SJSA1 (cell line): ENCODE measurements at regions not wholly inside any gene's neighbourhood (a gene's known extent, or its start where the extent isn't known, plus 50 kb on each side); places are given as distances from the start of the nearest gene placed in this dataset.
"Not testable (repeated sequence)": the region's sequence is repeated elsewhere in the genome, so short reads cannot be mapped to it uniquely, and the experiment has no call there.

Source experiments
- DNase-seq, 2 experiments: peaks; one replicate each; pipeline ENCODE4 v3.0.0-alpha.2; 2015 to 2020; ENCODE audit warnings: low spot score in 2 of 2, low read depth in 1 of 2
- H3K27ac ChIP-seq: fragments of 250-450 bp; sonication (Bioruptor Pico); 2 replicates; pipeline ENCODE4 v1.5.1; 2020; ENCODE audit warnings: mild to moderate bottlenecking, moderate library complexity
- H3K27me3 ChIP-seq: fragments of 250-450 bp; sonication (Bioruptor Pico); replicated peaks from 2 replicates; pipeline ENCODE4 v1.5.1; 2020; ENCODE audit warnings: mild to moderate bottlenecking, moderate library complexity
- H3K36me3 ChIP-seq: fragments of 250-450 bp; sonication (Bioruptor Pico); 2 replicates; pipeline ENCODE4 v1.5.1; 2020; ENCODE audit warnings: mild to moderate bottlenecking
- H3K4me1 ChIP-seq: fragments of 250-450 bp; sonication (Bioruptor Pico); replicated peaks from 2 replicates; pipeline ENCODE4 v1.6.1; 2021; ENCODE audit warnings: mild to moderate bottlenecking
- H3K4me3 ChIP-seq: fragments of 250-450 bp; sonication (Bioruptor Pico); 2 replicates; pipeline ENCODE4 v1.5.1; 2020; ENCODE audit warnings: mild to moderate bottlenecking
- H3K9me3 ChIP-seq: fragments of 250-450 bp; sonication (Bioruptor Pico); replicated peaks from 2 replicates; pipeline ENCODE4 v1.5.1; 2020; ENCODE audit warnings: mild to moderate bottlenecking

DNA sequence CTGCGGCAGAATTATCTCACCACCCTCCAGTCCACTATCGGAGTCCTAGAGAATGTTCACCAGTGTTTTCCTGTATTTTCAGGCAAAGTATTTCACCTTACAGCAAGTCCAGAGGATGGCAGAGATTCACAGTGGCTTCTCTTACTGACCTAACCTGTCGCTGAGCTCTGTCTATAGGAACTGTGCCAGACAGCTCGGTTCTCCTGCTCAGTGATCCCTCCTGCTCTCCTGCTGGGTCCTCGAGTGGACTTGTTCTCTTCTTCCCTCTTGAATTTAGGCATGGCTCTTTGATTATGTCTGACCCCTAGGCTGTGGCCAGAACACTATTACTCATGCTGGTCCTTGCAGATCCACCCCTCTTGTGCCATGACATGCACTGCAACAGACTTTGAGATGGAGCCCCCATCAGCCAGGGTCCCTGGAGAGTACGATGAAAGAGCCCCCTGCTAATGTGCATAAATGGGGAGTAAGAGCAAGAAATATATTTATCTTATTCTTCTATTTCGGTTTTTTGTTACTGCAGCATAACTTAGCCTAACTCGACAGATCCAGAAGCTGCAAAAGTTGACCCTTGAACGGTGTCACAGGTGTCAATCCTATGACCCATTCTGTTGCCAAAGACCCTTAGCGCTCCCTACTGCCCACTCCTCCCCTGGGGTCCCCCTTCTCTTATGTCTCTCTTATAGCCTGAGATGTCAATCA, 439.4 kb downstream of the ZNF536 start:
- H3K27me3 ChIP-seq = no peaks in the 10 kb centered on the region
- H3K9me3 ChIP-seq = no peaks in the 10 kb centered on the region; the same call in 1 of the 2 replicates
- H3K27ac ChIP-seq = no peak overlapping the region
- no peaks in the 10 kb centered on the region for H3K4me1 ChIP-seq
- no peak for DNase-seq
- no peaks in the 10 kb centered on the region for H3K36me3 ChIP-seq
- H3K4me3 ChIP-seq = no peak overlapping the region

GRCh38 chr19:30810726-30811125, 438.5 kb downstream of the ZNF536 start:
- H3K27me3 ChIP-seq = no peaks in the 10 kb centered on the region
- no peaks in the 10 kb centered on the region; the same call in 1 of the 2 replicates for H3K9me3 ChIP-seq
- H3K36me3 ChIP-seq = no peaks in the 10 kb centered on the region
- no peak overlapping the region for H3K4me3 ChIP-seq
- no peak overlapping the region for H3K27ac ChIP-seq
- H3K4me1 ChIP-seq = no peaks in the 10 kb centered on the region
- DNase-seq = no peak

GRCh38 chr19:30807278-30807677, 435.1 kb downstream of the ZNF536 start:
- Histone ChIP-seq H3K27ac (no peak overlapping the region), H3K4me3 (no peak overlapping the region), H3K36me3 (no peaks in the 10 kb centered on the region), H3K27me3 (no peaks in the 10 kb centered on the region), H3K4me1 (no peaks in the 10 kb centered on the region), H3K9me3 (no peaks in the 10 kb centered on the region; the same call in 1 of the 2 replicates)
- no peak for DNase-seq

- Histone ChIP-seq H3K36me3 (no peaks in the 10 kb centered on the region), H3K9me3 (no peaks in the 10 kb centered on the region; the same call in 1 of the 2 replicates), H3K27me3 (no peaks in the 10 kb centered on the region), H3K4me3 (no peak overlapping the region), H3K27ac (no peak overlapping the region), H3K4me1 (no peaks in the 10 kb centered on the region)
- DNase-seq = no peak
Measured at GRCh38 chr19:30806311-30806710, 434.1 kb downstream of the ZNF536 start.

GRCh38 chr19:30804751-30805150, 432.6 kb downstream of the ZNF536 start:
- Histone ChIP-seq H3K4me1 (no peaks in the 10 kb centered on the region), H3K9me3 (no peaks in the 10 kb centered on the region; the same call in 1 of the 2 replicates), H3K36me3 (no peaks in the 10 kb centered on the region), H3K27me3 (no peaks in the 10 kb centered on the region), H3K27ac (no peak overlapping the region), H3K4me3 (no peak overlapping the region)
- DNase-seq = no peak

DNA sequence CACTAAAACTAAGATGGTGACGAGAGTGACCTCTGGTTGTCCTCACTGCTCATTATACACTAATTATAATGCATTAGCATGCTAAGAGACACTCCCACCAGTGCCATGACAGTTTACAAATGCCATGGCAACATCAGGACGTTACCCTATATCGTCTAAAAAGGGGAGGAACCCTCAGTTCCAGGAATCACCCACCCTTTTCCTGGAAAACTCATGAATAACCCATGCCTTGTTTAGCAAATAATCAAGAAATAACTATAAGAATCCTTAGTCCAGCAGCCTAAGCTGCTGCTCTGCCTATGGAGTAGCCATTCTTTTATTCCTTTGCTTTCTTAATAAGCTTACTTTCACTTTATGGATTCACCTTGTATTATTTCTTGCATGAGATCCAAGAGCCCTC, 432.1 kb downstream of the ZNF536 start:
- H3K27ac ChIP-seq, H3K4me3 ChIP-seq, DNase-seq, H3K9me3 ChIP-seq, H3K36me3 ChIP-seq, H3K4me1 ChIP-seq, H3K27me3 ChIP-seq: not testable (repeated sequence)

- H3K9me3 ChIP-seq = no peaks in the 10 kb centered on the region; the same call in 1 of the 2 replicates
- no peaks in the 10 kb centered on the region for H3K4me1 ChIP-seq
- H3K27ac ChIP-seq = no peak overlapping the region
- H3K36me3 ChIP-seq = no peaks in the 10 kb centered on the region
- no peaks in the 10 kb centered on the region for H3K27me3 ChIP-seq
- H3K4me3 ChIP-seq = no peak overlapping the region
- DNase-seq = no peak
Measured at GRCh38 chr19:30802424-30803013, 430.3 kb downstream of the ZNF536 start.

- Histone ChIP-seq H3K36me3 (no peaks in the 10 kb centered on the region), H3K4me1 (no peaks in the 10 kb centered on the region), H3K27me3 (no peaks in the 10 kb centered on the region), H3K4me3 (no peak overlapping the region), H3K27ac (no peak overlapping the region), H3K9me3 (no peaks in the 10 kb centered on the region)
- DNase-seq = no peak
Measured at GRCh38 chr19:30799865-30800755, 427.9 kb downstream of the ZNF536 start.

- no peak overlapping the region for H3K27ac ChIP-seq
Measured at GRCh38 chr19:30795727-30796126, 423.5 kb downstream of the ZNF536 start.

DNA sequence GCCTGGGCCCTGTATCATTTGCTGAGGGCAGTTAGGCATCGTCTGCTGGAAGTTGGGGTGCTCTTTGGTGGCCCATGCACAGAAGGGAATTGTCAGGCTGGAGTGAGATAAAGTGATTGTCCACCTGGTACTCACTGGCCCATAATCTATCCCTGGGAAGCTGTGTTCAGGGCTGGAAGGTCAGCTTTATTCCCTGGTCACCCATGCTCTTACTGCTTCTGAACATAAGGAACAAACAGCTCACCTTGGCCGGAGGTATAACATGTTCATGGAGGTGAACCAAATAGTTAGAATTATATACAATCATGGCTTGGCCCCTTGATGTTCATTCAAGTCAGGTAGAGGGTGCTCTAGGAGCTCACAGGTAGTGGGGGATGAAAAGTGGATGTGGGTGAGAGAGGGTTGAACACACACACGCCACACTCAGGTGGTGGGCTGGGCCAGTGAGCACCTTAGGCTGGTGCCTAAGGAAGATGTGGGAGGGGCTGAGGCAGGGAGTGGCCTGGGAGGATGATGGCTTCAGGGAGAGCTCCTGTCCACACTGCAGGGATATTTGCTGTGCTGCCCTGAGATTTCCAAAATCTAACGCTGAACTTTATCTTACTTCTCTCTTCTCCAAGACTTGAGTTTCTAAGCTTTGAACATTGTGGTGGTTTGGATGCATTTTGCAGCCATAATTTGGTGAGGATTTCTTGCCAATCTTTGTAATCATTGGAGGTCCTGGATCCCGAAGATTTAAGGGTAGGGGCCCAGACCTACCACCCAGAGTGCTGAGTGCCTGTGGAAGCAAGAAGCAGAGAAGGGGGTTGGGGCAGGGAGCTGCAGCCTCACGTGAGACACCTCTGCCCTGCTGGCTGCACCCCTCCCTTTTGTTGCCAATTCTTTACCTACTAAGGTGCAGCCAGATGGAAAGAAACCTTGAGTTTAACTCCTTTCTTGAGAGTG, 420.6 kb downstream of the ZNF536 start:
- no peaks in the 10 kb centered on the region for H3K9me3 ChIP-seq
- DNase-seq = peak in 1 of 2 experiments; percentile 7
- H3K36me3 ChIP-seq = no peaks in the 10 kb centered on the region
- no peak overlapping the region for H3K4me3 ChIP-seq
- no peak overlapping the region for H3K27ac ChIP-seq
- H3K27me3 ChIP-seq = no peaks in the 10 kb centered on the region
- no peaks in the 10 kb centered on the region for H3K4me1 ChIP-seq

More at GRCh38 chr19:30795727-30796126, 423.5 kb downstream of the ZNF536 start:
- Histone ChIP-seq H3K36me3 (no peaks in the 10 kb centered on the region), H3K4me1 (no peaks in the 10 kb centered on the region), H3K27me3 (no peaks in the 10 kb centered on the region), H3K4me3 (no peak overlapping the region), H3K9me3 (no peaks in the 10 kb centered on the region)
- DNase-seq = no peak

GRCh38 chr19:30791088-30791487, 418.9 kb downstream of the ZNF536 start:
- Histone ChIP-seq H3K4me1 (no peaks in the 10 kb centered on the region), H3K4me3 (no peak overlapping the region), H3K27me3 (no peaks in the 10 kb centered on the region), H3K9me3 (no peaks in the 10 kb centered on the region), H3K27ac (no peak overlapping the region), H3K36me3 (no peaks in the 10 kb centered on the region)
- DNase-seq = peak in 1 of 2 experiments; percentile 23

- H3K27ac ChIP-seq = no peak overlapping the region
- H3K27me3 ChIP-seq = no peaks in the 10 kb centered on the region
- no peaks in the 10 kb centered on the region for H3K4me1 ChIP-seq
- H3K4me3 ChIP-seq = no peak overlapping the region
- H3K9me3 ChIP-seq = no peaks in the 10 kb centered on the region
- H3K36me3 ChIP-seq = no peaks in the 10 kb centered on the region
- DNase-seq = peak in 1 of 2 experiments; percentile 9
Measured at GRCh38 chr19:30790056-30790680, 418.0 kb downstream of the ZNF536 start.
